GM21723 (cell line): ENCODE measurements at regions not wholly inside any gene's neighbourhood (a gene's known extent, or its start where the extent isn't known, plus 50 kb on each side); places are given as distances from the start of the nearest gene placed in this dataset.
"Not testable (repeated sequence)": the region's sequence is repeated elsewhere in the genome, so short reads cannot be mapped to it uniquely, and the experiment has no call there.

ENCODE experiments used
- ATAC-seq: cut with Tn5 transposase; IDR thresholded peaks from one replicate; pipeline ENCODE4 v1.9.1; 2021; ENCODE audit warnings: mild to moderate bottlenecking, moderate library complexity; ENCODE audit not compliant: unreplicated experiment

DNA sequence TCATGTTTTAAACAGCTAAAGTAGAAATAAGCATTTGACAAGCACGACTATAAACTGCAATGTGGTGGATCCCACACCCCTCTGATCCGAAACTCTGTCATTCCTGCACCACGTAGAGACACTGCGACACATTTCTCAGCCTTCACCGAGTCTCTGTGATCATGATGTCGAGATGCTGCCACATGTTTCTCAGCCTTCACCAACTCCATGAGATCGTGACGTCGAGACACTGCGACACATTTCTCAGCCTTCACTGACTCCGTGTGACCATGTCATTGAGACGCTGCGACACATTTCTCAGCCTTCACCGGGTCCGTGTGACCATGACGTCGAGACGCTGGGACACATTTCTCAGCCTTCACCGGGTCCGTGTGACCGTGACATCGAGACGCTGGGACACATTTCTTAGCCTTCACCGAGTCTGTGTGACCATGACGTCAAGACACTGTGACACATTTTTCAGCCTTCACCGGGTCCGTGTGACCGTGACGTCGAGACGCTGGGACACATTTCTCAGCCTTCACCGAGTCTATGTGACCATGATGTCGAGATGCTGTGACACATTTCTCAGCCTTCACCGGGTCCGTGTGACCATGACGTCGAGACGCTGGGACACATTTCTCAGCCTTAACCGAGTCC is 143.0 kb downstream of the TTLL2 start:
- ATAC-seq: no peak

DNA sequence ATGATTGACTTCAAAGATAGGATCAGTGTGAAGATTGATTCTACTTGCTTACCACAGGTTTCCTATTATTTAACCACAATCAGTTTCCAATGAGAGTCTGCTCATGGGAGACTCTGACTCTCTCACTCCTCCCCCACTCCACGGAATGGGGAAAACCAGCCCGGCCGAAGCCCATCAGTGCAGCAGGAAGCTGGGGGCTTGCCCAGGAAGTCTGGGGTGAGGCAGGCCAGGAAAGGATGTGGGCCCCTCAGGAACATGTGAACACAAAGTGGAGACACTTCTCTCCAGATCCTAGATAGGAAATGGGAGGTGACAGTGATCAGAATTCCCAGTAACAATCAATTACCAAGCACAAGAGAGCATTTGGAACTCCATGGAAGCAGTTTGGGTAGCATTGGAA is 144.2 kb downstream of the TTLL2 start:
- ATAC-seq: no peak

- no peak for ATAC-seq
Measured at GRCh38 chr6:167469672-167470071, 144.8 kb downstream of the TTLL2 start.

DNA sequence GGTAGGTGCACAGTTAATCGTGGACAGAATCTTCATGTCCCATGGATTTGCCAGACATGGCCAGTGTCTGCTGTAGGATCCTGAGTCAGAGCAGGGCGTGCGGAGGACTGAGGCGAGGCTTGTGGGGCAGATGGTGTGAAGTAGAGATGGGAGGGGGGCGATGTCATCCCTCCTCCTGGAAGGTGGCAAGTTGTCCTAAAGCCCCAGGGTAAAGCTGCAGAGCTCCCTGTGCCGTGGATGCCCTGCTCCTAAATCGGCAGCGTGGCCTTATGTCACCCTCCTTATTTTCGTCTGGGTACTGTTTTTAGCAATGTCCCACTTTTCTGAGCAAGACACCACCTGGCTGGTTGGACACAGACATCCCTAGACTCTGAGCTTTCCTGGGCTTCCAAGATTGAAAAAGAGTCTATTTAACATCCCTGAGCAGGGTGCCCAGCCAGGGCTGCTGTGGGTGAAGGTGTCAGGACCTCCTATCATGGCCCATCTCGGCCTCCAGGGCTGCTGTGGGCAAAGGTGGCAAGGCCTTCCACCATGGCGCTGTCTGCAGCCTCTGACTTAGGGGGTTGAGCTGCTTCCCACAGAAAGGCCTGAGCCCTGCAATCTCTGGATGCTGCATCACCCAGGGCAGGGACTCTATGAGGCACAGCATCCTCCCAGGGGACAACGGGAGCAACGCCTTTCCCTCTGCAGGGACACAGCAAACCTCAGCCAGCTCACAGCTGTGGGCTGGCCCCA is 145.4 kb downstream of the TTLL2 start:
- no peak for ATAC-seq

DNA sequence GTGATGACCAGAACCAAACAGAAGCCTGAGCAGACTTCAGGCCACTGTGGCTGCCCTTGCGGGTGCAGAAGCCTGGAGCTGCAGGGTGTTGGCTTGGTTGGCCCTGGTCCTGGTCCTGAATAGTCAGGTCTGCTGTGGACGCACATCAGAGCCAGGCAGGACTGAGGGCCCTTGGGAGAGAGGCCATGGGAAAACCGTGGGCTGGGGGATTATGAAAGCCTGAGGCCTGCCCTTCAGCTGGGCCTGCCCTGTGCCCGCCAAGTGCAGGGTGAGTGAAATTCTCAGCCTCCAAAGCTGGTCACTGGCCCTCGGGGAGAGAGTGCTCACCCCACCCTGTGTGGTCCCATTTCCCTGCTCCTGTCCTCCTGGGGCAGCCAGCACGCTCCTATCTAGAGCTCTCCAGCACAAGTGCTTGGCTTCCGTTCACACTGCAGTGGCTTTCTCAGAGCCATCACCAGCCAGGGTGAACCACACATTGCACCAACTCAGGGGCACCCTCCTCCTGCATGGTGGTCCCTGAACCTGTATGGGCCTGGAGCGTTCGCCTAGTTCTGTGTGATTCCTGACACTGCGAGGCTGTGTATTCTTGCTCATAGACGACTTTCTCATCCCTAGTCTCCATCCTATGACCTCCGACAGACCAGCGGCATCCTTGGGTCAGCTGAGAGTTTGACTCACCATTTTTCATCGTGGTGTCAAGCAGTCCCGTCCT is 146.1 kb downstream of the TTLL2 start:
- no peak for ATAC-seq

- ATAC-seq: no peak
Measured at GRCh38 chr6:167471548-167471930, 146.7 kb downstream of the TTLL2 start.

- ATAC-seq: no peak
Measured at GRCh38 chr6:167472148-167472547, 147.3 kb downstream of the TTLL2 start.

DNA sequence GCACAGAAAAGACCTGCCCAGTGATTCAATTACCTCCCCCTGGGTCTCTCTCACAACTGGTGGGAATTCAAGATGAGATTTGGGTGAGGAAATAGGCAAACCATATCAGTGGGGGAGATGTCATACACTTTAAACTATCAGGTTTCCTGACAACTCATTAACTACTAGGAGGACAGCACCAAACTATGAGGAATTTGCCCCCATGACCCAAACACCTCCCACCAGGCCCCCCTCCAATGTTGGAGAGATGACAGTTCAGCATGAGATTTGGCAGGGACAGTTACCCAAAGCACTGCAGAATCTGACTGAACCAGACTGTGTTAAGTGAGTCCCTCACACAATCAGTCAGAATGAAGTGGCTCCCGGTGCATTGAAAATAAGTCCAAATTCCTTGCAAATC is 148.0 kb downstream of the TTLL2 start:
- ATAC-seq: no peak

DNA sequence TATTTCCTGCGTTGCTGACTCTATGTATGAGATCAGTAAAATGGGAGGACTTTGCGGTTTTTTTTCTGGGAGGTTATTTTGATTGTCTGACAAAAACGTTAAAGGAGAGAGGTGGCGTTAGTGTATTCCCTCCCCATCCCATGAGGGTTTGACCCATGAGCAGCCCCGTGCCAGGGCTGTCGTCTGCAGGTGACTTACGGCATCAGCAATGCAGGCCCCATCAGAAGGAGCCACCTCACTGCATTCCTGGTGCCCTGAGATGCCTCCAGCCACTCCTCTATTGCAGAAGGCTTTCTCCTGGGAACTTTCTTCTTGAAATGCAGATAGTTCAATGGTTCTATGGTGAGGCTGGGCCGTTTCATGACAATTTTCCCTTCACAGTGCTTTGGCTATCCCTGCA is 149.3 kb downstream of the TTLL2 start:
- ATAC-seq: no peak

DNA sequence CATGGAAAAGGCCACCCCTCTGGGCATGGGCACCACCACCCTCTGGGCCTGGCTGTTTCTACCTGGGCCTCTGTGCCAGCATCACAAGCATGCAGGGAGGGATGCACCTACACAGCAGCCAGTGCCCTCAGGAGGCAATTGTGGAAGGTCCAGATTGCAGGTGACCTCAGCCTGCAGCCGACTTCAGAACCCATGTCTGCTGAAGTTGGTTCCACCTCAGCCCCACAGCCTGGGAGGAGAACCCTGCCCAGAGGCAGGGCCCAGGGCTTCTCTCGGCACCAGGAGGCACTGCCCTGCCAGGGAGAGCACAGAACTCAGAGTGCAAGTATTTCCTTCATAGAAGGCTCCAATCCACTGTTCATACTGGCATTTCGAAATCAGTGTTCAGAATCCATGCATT is 149.8 kb downstream of the TTLL2 start:
- ATAC-seq: no peak

GRCh38 chr6:167475947-167476346 is 151.1 kb downstream of the TTLL2 start:
- no peak for ATAC-seq

GRCh38 chr6:167476844-167477595 is 152.1 kb downstream of the TTLL2 start:
- no peak for ATAC-seq

DNA sequence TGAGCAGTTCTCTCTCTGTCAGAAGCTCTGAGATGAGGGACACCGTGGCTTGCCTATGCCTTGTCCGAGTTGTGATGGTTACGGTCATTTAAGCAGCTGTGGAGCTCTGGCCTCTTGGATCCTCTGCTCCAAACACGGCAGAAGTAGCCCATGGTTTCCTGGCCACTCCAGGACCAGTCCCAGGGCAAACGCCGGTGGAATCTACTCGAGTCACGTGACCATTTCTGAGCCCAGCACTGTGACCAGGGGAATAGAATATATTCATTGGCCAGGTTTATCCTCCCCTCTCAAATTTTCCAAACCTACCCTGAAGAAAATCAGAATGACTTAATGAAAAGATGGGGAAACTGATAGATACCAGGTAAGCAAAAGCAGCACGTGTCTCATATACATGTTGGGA is 152.8 kb downstream of the TTLL2 start:
- ATAC-seq: no peak

- no peak for ATAC-seq
Measured at GRCh38 chr6:167479301-167479700, 154.4 kb downstream of the TTLL2 start.

- no peak for ATAC-seq
Measured at GRCh38 chr6:167479901-167480648, 155.2 kb downstream of the TTLL2 start.

GRCh38 chr6:167481307-167481926 is 156.5 kb downstream of the TTLL2 start:
- ATAC-seq: no peak

GRCh38 chr6:167482801-167483200 is 157.9 kb downstream of the TTLL2 start:
- not testable (repeated sequence) for ATAC-seq

GRCh38 chr6:167485186-167485978 is 160.5 kb downstream of the TTLL2 start:
- ATAC-seq: no peak
